Large intestine (tissue), 3 donors: ENCODE measurements at regions not wholly inside any gene's neighbourhood (a gene's known extent, or its start where the extent isn't known, plus 50 kb on each side); places are given as distances from the start of the nearest gene placed in this dataset.

Experiments
- DNase-seq, 2 donors: peaks; one replicate each; pipeline versions ENCODE4 v3.0.0 to v3.0.0-alpha.2; 2013
- H3K27ac ChIP-seq: one replicate; pipeline ENCODE4 v1.5.1; 2013; ENCODE audit warnings: low read length
- H3K27me3 ChIP-seq: 2 replicates; pipeline ENCODE4 v1.6.1; 2013; ENCODE audit warnings: low read length; ENCODE audit not compliant: control insufficient read depth, insufficient read depth
- H3K36me3 ChIP-seq: 2 replicates; pipeline ENCODE4 v1.6.1; 2013; ENCODE audit warnings: low read length; ENCODE audit not compliant: control insufficient read depth, insufficient read depth
- H3K4me1 ChIP-seq: one replicate; pipeline ENCODE4 v1.6.1; 2013; ENCODE audit warnings: low read length; ENCODE audit not compliant: control insufficient read depth, insufficient read depth
- H3K4me3 ChIP-seq: one replicate; pipeline ENCODE4 v1.5.1; 2013; ENCODE audit warnings: low read length
- H3K9me3 ChIP-seq: one replicate; pipeline ENCODE4 v1.6.1; 2013; ENCODE audit warnings: mild to moderate bottlenecking, low read depth, low read length, moderate library complexity; ENCODE audit not compliant: control insufficient read depth
- WGBS: methylation state at CpG from one replicate; pipeline ENCODE4 v1.1.5; 2013; ENCODE audit warnings: low lambda C conversion rate; ENCODE audit not compliant: insufficient coverage; 5-methylcytosine and 5-hydroxymethylcytosine counted together

- Histone ChIP-seq H3K4me3 (no peak overlapping the region), H3K27ac (no peak overlapping the region), H3K4me1 (no peaks in the 10 kb centered on the region), H3K36me3 (no peaks in the 10 kb centered on the region), H3K9me3 (no peaks in the 10 kb centered on the region), H3K27me3 (no peaks in the 10 kb centered on the region)
- DNase-seq = no peak
- WGBS = 80% methylated on average over 1 of the region's 4 CpGs
These were observed 61.7 kb upstream of the GUCY1A1 start for GRCh38 chr4:155604718-155605626.

GRCh38 chr4:155603360-155603891 is 63.2 kb upstream of the GUCY1A1 start:
- no peaks in the 10 kb centered on the region for H3K4me1 ChIP-seq
- DNase-seq = no peak
- H3K4me3 ChIP-seq = no peak overlapping the region
- no peaks in the 10 kb centered on the region for H3K36me3 ChIP-seq
- 80% methylated on average over 1 of the region's 6 CpGs for WGBS
- H3K9me3 ChIP-seq = no peaks in the 10 kb centered on the region
- H3K27ac ChIP-seq = no peak overlapping the region
- no peaks in the 10 kb centered on the region for H3K27me3 ChIP-seq

- Histone ChIP-seq H3K36me3 (no peaks in the 10 kb centered on the region), H3K27me3 (no peaks in the 10 kb centered on the region), H3K4me1 (no peaks in the 10 kb centered on the region), H3K27ac (no peak overlapping the region), H3K9me3 (no peaks in the 10 kb centered on the region), H3K4me3 (no peak overlapping the region)
- WGBS = 100% methylated on average over 2 of the region's 3 CpGs
- no peak for DNase-seq
These were observed 64.1 kb upstream of the GUCY1A1 start for GRCh38 chr4:155602351-155603140.

- H3K9me3 ChIP-seq = no peaks in the 10 kb centered on the region
- no peak for DNase-seq
- 90% methylated on average over 4 of the region's 5 CpGs for WGBS
- no peak overlapping the region for H3K4me3 ChIP-seq
- H3K36me3 ChIP-seq = no peaks in the 10 kb centered on the region
- H3K27me3 ChIP-seq = no peaks in the 10 kb centered on the region
- H3K4me1 ChIP-seq = no peaks in the 10 kb centered on the region
- no peak overlapping the region for H3K27ac ChIP-seq
These were observed 66.4 kb upstream of the GUCY1A1 start for GRCh38 chr4:155600244-155600643.

GRCh38 chr4:155599596-155599995 is 67.1 kb upstream of the GUCY1A1 start:
- Histone ChIP-seq H3K4me3 (no peak overlapping the region), H3K4me1 (no peaks in the 10 kb centered on the region), H3K36me3 (no peaks in the 10 kb centered on the region), H3K27ac (no peak overlapping the region), H3K9me3 (no peaks in the 10 kb centered on the region), H3K27me3 (no peaks in the 10 kb centered on the region)
- DNase-seq = no peak

GRCh38 chr4:155599085-155599484 is 67.6 kb upstream of the GUCY1A1 start:
- H3K4me1 ChIP-seq = no peaks in the 10 kb centered on the region
- H3K9me3 ChIP-seq = no peaks in the 10 kb centered on the region
- H3K27me3 ChIP-seq = no peaks in the 10 kb centered on the region
- H3K27ac ChIP-seq = no peak overlapping the region
- no peak overlapping the region for H3K4me3 ChIP-seq
- 47% methylated on average over 6 of the region's 6 CpGs for WGBS
- no peaks in the 10 kb centered on the region for H3K36me3 ChIP-seq
- no peak for DNase-seq

- Histone ChIP-seq H3K27me3 (no peaks in the 10 kb centered on the region), H3K4me3 (no peak overlapping the region), H3K36me3 (no peaks in the 10 kb centered on the region), H3K9me3 (no peaks in the 10 kb centered on the region), H3K4me1 (no peaks in the 10 kb centered on the region), H3K27ac (no peak overlapping the region)
- WGBS = 47% methylated on average over 3 of the region's 3 CpGs
- no peak for DNase-seq
These were observed 68.7 kb upstream of the GUCY1A1 start for GRCh38 chr4:155597933-155598451.

GRCh38 chr4:155597281-155597680 is 69.4 kb upstream of the GUCY1A1 start:
- Histone ChIP-seq H3K27me3 (no peaks in the 10 kb centered on the region), H3K4me1 (no peaks in the 10 kb centered on the region), H3K27ac (no peak overlapping the region), H3K9me3 (no peaks in the 10 kb centered on the region), H3K4me3 (no peak overlapping the region), H3K36me3 (no peaks in the 10 kb centered on the region)
- no peak for DNase-seq
- WGBS = no CpG with 5 or more reads among the region's 1 CpG

GRCh38 chr4:155593793-155594192 is 72.9 kb upstream of the GUCY1A1 start:
- Histone ChIP-seq H3K27ac (no peak overlapping the region), H3K27me3 (no peaks in the 10 kb centered on the region), H3K4me1 (no peaks in the 10 kb centered on the region), H3K36me3 (no peaks in the 10 kb centered on the region), H3K4me3 (no peak overlapping the region), H3K9me3 (no peaks in the 10 kb centered on the region)
- 100% methylated on average over 3 of the region's 13 CpGs for WGBS
- no peak for DNase-seq

- no peak for DNase-seq
- Histone ChIP-seq H3K36me3 (no peaks in the 10 kb centered on the region), H3K27me3 (no peaks in the 10 kb centered on the region), H3K4me3 (no peak overlapping the region), H3K9me3 (no peaks in the 10 kb centered on the region), H3K27ac (no peak overlapping the region), H3K4me1 (no peaks in the 10 kb centered on the region)
- no CpG with 5 or more reads among the region's 1 CpG for WGBS
These were observed 73.7 kb upstream of the GUCY1A1 start for GRCh38 chr4:155592938-155593297.
